IPS-11a (cell line): ENCODE measurements at regions not wholly inside any gene's neighbourhood (a gene's known extent, or its start where the extent isn't known, plus 50 kb on each side); places are given as distances from the start of the nearest gene placed in this dataset.
"Not testable (repeated sequence)": the region's sequence is repeated elsewhere in the genome, so short reads cannot be mapped to it uniquely, and the experiment has no call there.

ENCODE experiments used
- H3K4me3 ChIP-seq: one replicate; pipeline ENCODE4 v1.5.1; 2013; ENCODE audit warnings: low read depth, low read length, control low read depth

DNA sequence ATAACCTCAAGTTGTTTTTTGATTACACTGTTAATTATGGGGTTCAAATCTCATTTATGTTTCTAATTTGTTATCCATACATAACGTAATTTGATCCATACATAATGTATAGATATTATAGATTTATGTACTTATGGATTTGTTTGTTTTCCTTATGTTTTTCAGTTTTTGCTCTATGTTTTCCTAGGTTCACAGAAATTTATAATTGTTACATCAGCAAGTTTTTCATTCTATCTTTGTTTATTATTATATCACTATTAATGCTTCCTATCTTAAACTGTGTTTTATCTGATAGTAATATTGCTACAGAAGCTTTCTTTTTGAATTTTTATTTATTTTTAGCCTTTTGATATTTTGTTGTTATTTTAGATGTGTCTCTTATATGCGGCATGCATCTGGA is 194.3 kb upstream of the SOX21 start:
- no peak overlapping the region for H3K4me3 ChIP-seq

DNA sequence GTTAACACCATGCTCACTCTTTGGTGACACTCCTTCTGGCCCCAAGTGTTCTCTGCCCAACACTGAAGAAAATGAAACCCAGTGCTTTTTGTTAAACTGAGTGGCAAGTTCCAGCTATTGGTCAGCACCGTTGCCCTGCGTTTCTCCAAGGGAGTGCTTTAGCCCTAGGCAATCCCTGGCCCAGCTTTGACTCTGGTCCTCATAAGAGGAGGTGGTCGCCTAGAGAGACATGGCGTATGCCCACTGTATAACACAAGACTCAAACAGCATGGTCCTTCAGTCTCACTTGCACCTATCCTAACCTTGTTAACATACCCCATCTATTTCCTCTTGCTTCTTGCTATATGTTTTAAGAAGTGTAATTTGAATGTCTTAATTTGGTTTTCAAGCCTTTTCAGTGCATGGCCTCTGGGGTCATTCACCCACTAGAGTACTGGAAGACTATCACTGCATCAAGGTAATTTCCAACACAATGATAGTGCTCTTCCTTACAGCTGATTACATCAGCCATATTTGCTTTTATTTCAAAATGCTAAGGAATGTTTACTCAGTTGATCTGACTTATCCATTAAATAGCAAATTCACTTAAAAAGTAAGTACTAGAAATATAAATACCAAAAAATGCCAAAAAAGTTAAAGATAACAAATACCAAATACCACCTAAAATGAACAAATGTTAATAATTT is 190.5 kb upstream of the SOX21 start:
- H3K4me3 ChIP-seq = no peak overlapping the region

DNA sequence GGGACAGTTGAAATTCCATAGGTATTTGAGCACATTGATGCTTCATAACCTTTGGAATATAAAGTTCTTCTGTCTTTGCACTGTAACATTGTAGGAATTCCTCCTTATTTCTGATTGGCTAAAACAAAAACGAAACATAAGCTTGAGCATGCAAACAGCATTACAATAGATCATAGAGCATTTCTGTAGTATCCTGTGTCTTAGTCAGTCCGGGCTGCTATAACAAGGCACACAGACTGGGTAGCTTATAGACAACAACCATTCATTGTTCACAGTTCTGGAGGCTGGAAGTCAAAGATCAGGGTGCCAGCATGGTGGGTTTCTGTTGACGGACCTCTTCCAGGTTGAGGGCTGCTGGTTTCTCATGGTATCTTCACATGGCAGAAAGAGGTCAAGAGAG is 188.7 kb upstream of the SOX21 start:
- H3K4me3 ChIP-seq = no peak overlapping the region

DNA sequence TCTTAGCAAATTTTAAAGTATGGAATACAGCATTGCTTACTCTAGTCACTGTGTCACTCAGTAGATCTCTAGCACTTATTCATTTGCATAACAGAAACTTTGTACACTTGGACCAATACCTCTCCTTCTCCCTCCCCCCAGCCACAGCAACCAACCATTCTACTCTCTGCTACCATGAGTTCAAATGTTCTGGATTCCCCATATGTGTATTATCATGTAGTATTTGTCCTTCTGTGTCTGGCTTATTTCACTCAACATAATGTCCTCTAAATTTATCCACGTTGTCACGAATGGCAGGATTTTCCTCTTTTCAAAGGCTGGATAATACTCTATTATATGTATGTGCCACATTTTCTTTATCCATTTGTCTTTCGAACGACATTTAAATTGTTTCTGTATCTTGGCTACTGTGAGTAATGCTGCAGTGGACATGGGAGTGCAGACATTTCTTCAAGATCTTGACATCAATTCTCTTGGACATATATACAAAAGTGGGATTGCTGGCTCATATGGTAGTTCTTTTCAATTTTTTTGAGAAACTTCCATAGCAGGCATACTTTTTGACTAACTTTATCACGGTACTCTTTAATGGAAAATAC is 184.5 kb upstream of the SOX21 start:
- no peak overlapping the region for H3K4me3 ChIP-seq

DNA sequence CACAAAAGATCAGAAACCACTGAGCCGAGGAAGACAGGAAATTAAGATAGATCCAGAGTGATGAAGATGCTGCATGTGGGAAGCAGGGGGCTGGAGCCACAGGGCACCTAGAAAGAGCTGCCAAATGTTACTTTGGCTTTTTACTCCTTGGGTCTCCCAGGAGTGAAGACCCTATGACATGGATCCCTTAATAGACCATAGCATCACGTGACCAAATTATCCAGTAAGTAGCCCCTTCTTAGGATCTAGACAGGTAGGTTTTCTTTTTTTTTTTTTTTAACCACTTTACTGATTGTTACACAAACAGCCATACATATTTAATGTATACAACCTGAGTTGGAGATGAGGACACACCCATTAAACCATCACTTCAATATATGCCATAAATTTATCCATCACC is 183.9 kb upstream of the SOX21 start:
- no peak overlapping the region for H3K4me3 ChIP-seq

DNA sequence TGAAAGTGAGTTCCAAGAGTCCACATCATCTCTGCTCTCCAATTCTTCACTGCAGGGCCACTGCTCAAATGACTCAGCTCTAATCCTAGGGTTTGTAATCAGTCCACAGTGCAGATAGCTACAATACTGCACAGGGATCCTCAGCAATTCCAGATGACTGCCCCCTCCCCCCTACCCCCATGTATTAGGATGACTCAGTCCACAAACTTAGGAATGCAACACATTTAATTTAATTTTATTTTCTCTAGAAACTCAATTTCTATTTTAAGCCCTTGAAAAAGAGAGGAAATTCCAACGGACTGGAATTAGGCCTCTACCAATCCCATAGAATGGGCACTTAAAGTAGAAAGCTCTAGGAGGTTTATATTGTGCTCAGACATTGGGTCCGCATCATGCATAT is 173.8 kb upstream of the SOX21 start:
- no peak overlapping the region for H3K4me3 ChIP-seq

DNA sequence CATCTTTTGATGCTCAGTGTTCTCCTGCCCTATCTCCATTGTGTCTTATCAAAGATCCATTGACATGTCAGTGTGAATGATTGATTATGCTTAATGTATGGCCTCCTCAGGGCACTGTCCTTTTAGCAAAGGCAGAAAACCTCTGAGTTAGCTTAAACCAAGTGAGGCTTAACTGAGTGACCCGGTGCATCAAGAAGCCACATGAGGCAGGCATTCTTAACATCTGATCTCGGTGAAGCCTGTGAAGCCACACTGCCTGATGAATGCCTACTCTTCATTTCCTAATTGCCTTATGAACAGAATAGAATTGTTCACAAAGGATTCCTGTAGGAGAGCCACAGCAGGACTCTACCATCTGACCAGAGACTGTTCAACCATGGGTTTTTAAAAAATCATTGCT is 168.1 kb upstream of the SOX21 start:
- H3K4me3 ChIP-seq = no peak overlapping the region

DNA sequence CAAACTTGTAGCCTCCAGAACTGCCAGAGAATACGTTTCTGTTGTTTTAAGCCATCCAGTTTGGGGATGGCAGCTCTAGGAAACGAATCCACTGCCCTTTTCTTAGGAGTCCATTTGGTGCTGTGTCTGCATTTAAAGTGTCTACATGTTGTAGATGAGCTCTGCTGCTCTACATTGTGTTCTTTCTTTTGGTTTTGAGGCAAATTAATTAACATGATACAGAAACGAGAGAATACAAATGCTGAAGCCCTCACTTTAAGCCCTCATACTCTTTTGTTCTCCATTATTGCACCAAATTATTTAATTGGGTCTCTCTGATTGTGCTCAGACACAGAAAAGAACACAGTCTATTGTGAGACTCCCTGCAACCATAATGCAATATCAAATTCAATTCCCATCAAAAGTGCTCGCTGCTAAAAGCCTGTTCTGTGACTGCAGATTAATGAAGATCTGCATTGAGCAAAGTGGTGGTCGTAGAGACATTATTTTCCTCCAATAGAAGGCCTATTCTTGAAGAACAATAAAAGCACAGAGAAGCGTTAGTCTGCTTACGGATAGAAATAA is 166.3 kb upstream of the SOX21 start:
- no peak overlapping the region for H3K4me3 ChIP-seq

DNA sequence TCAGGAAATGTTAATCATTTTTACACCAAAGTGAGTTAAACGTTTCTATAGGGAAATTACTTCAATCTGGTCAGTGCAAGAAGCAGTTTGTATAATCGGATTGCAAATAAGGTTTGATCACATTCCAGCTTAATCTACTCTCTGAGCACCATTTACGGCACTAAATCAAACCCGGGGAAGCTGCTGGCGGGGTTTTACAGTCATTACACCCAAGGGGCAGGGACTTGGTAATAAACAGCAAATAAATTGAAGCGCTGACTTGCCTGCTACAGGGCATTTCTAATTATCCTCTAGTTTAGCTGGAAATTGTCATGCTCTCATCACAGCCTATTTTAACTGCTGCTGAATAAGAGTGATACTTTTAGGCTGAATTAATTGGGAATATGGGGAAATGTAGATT is 152.1 kb upstream of the SOX21 start:
- no peak overlapping the region for H3K4me3 ChIP-seq

DNA sequence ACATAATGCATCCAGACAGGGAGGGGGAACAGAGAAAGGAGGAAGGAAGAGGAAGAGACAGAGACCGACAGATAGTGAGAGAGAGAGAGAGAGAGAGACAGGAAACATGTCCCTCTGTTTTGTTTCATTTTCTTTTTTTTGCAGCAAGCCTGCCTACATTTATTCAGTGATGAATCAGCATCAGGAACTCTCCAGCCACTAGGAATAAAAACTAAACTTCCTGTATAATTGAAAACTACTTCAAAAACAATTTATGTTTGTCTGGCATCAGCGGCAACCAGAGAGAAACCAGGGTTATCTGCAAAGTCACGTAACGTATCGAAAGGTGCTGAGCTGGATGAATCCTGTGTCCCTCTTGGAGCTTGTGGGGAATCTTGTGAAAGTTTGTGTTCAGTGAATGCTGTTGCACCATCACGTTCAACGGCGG is 148.6 kb upstream of the SOX21 start:
- no peak overlapping the region for H3K4me3 ChIP-seq

DNA sequence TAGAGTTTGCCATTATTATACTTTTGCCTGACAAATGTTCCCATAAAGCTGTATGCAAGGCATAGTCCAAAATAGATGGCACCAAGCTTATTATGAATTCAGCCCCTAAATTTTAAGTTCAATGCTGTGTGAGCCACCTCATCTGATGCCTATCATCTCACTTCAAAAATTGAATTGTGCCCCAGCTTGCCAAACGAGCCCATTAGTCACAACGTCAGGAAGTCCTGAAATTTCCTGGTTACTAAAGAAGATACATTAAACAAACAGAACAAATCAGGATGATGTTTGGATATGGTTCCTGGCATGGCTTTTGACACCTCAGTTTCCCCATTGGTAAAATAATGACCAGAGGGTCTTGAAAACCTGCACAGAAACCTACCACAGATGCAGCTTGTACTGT is 147.5 kb upstream of the SOX21 start:
- H3K4me3 ChIP-seq = no peak overlapping the region

DNA sequence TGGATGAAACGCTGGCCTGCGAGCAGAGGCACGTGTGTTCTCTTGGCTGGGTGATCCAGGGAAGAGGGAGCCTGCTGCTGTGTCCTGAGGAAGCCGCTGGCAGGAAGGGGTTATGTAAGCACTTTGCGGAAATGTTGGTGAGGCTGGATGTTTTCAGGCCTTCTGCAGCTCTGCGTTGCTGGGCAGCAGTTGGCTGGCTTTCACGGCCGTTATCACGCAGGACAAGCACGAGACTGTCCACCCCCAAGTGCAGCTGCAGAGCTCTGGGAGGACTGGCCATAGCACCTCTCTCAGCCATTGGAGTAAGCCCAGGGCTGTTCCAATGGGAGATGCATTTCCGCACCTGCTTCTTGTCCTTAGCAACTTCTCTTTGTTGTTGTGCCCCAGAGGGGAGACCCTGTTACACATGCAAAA is 146.9 kb upstream of the SOX21 start:
- H3K4me3 ChIP-seq = no peak overlapping the region

DNA sequence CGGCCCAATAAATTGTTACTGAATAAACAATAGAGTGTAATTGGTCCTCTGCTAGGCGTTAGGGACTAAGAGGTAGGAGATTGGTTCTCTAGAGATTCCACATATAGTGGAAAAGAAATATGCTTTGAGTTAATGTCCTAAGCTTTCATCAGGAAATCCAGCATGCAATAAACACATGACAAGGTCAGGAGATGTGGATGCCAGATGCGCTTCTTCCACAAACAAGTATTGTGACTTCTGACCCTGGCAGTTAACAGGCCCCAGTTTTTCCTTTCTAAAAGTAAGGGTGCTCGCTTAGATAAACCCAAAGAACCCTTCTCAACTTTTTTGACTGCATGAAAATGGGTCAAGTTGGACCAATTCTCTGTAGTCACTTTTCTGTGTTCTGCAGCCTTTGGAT is 146.5 kb upstream of the SOX21 start:
- no peak overlapping the region for H3K4me3 ChIP-seq

DNA sequence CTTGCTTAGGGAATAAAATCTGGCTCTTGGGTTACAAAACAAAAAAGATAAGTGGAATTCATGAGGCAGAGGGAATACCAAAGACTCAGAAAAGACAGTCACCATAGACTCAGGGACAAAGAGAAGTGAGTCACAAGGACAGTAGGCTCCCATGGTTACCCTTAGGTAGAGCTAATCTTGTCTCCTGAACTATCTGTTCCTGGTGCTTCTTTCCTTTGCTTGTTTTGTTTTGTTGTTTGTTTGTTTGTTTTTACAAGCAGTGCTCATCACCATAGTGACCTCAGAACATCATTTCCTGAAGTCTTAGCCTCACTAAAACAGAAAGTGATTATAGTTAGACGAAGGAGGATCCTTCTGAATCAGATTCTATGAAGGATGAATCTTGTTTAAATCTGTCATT is 142.3 kb upstream of the SOX21 start:
- H3K4me3 ChIP-seq = no peak overlapping the region

DNA sequence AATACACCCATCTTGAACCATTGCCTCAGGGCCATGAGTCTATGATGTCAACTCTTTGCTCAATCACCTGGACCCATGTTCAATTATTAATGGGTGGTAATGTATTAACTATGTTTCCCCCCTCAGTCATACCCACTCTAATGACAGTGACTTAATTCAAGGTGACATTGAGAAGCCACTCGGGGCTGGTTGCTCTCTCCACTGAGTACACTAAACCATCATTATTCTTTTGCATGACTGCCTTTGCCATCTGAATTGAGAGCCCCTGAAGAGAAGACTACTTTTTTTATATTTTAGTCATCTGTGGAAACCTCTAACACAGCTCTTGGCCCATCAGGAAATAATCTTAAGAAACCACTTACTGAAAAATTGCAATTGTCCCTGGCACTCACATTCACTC is 139.2 kb upstream of the SOX21 start:
- no peak overlapping the region for H3K4me3 ChIP-seq

DNA sequence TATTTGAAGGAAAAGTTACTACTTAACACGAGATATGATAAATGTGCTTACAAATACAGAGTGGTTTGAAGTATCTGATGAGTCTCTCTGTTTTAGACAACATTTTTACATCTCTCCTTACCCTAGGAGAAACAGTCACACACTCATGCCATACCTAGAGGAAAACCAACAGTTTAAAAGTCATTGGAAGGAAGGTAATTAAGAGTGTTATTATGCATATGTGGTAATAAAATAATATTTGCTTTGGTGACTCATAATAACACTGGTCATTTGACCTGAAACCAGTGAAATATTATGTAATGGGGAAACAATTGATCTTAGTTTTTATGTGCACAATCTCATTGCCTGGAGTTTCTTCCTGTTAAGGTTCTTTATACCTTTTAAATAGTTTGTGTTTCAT is 136.9 kb upstream of the SOX21 start:
- H3K4me3 ChIP-seq = no peak overlapping the region

DNA sequence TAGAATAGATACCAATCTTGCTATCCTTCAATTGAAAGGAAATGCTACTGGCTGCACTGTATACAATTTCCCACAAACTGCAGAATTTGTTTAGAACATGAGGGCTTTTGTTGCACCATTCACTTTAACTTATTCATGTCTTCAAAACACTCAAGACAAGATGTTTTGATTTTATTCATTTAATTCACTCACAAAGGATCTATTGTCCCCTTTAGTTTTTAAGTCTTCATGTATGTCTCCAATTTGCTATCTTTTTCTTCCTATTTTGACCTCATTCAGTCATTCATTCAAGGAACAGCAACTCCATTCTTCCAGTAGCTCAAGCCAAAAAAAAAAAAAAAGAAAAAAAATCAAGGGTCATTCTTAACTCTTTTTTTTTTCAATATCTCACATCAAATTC is 130.6 kb upstream of the SOX21 start:
- H3K4me3 ChIP-seq = no peak overlapping the region

DNA sequence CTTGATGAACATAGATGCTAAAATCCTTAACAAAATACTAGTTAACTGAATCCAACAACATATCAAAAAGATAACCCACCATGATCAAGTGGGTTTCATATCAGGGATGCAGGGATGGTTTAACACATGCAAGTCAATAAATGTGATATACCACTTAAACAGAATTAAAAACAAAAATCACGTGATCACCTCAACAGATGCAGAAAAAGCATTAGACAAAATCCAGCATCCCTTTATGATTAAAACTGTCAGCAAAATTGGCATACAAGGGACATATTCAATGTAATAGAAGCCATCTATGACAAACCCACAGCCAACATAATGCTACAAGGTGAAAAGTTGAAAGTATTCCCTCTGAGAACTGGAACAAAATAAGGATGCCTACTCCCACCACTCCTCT is 124.7 kb upstream of the SOX21 start:
- not testable (repeated sequence) for H3K4me3 ChIP-seq

DNA sequence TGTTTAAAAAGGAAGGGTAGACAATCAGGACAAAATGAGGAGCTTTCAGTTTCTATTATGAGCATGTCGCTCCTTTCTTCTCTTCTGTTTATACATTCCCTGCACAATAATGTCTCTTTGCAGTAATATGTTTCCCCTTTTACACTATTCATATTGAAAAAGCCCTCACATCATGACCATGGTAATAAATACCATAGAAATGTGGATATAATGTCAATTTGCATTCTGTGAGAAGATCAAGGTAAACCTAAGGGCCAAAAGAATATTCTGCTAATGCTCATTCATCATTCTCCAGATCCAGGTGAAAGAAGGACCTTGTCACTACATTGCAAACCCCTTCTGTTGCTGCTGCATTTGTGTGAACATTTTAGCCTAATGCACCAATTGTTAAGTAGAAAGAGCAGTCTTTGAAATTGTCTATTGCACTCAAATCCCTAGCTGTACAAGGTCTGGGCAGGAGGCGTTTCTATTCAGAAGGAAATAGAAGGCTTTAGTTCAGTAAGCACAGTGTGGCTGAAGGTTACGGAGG is 117.6 kb upstream of the SOX21 start:
- no peak overlapping the region for H3K4me3 ChIP-seq

DNA sequence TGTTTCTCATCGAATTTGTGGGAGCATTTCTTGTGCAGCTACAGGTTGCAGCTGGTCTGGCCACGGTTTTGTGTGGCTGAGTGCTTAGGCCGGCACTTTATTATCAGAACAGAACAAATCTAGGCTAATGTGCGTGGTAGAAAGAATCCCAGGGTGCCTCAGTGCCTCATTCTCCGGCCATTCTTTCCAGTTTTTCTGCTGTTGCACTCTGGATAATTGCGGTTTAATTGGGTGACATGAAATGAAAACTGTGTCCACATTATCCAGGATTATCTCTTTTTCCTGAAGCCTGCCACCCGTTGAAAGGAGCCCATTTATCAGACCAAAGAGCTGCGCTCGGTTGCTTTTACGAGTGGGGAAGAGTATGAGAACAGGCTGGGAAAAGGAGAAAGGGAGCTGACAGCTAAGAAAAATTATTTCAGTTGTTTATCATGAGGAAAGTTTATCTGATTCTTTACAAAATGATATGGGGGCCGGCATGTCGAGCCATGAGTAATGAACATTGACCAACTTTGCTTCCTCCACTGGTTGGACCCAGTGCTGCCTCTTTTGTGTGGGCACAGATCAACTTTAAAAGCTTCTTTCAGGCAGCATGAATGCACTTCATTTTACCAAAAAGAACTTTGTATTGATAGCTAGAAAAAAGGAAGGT is 117.0 kb upstream of the SOX21 start:
- no peak overlapping the region for H3K4me3 ChIP-seq

DNA sequence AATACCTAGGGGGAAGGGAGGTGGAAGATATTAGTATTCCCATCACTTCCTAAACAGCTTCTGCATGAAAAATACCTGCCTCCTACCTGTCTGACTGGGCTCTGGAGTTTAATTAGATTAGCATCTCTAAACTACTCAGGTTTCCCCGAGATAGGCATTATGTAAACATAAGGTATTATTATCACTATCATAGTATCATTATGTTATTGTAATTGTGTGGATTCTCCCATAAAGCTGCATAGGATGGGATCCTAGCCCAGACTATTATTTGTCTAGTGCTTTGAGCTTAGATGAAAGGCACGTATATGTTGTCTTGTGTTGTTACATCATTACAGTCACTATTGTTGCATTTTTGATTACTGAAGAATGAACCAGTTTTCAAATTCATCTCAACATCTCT is 115.2 kb upstream of the SOX21 start:
- H3K4me3 ChIP-seq = no peak overlapping the region

DNA sequence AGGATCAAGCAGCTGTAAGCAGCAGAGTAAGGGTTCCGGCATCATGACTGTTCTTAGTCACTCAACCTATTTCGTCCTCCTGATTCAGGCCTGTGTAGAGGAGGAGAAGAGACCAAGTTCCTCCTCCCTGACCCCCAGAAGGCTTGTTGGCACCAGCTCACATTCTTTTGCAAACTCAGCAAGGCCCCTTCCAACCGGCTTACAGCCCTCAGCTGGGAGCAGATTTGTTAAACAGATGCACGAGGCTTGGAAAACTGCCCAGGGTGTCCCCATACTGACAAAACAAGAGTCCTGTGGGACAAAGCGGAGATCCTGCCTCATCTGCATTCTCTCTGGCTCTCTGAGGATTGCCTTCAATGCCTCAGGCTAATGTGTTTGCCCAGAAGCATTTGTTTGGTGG is 113.2 kb upstream of the SOX21 start:
- no peak overlapping the region for H3K4me3 ChIP-seq
